Effector memory CD4-positive, alpha-beta T cell (primary cell): ENCODE measurements at regions not wholly inside any gene's neighbourhood (a gene's known extent, or its start where the extent isn't known, plus 50 kb on each side); places are given as distances from the start of the nearest gene placed in this dataset.

Experiments used
- DNase-seq, 3 donors: peaks; one replicate each; pipeline ENCODE4 v3.0.0-alpha.2; 2020
- H3K27ac ChIP-seq: 2 replicates; pipeline ENCODE4 v1.7.0; 2013; ENCODE audit warnings: mild to moderate bottlenecking, low read length, moderate library complexity; ENCODE audit not compliant: insufficient read depth, poor library complexity, severe bottlenecking
- H3K27me3 ChIP-seq: replicated peaks from 2 replicates; pipeline ENCODE4 v1.7.0; 2013; ENCODE audit warnings: mild to moderate bottlenecking, low read length; ENCODE audit not compliant: insufficient read depth, control insufficient read depth, poor library complexity, severe bottlenecking
- H3K36me3 ChIP-seq: 2 replicates; pipeline ENCODE4 v1.7.0; 2013; ENCODE audit warnings: mild to moderate bottlenecking, low read length, moderate library complexity; ENCODE audit not compliant: control insufficient read depth, insufficient read depth
- H3K4me1 ChIP-seq: 2 replicates; pipeline ENCODE4 v1.7.0; 2013; ENCODE audit warnings: low read length, mild to moderate bottlenecking; ENCODE audit not compliant: control insufficient read depth, insufficient read depth, poor library complexity, severe bottlenecking
- H3K4me3 ChIP-seq: 2 replicates; pipeline ENCODE4 v1.7.0; 2013; ENCODE audit warnings: low read length, low read depth, mild to moderate bottlenecking; ENCODE audit not compliant: insufficient read depth, poor library complexity, severe bottlenecking
- H3K9me3 ChIP-seq: 2 replicates; pipeline ENCODE4 v1.7.0; 2013; ENCODE audit warnings: mild to moderate bottlenecking, low read length, moderate library complexity; ENCODE audit not compliant: control insufficient read depth

GRCh38 chr16:80433623-80434022, 107.2 kb upstream of the DYNLRB2 start:
- Histone ChIP-seq H3K27ac (no peak overlapping the region), H3K36me3 (no peaks in the 10 kb centered on the region), H3K4me3 (no peak overlapping the region), H3K27me3 (no peaks in the 10 kb centered on the region), H3K4me1 (no peaks in the 10 kb centered on the region), H3K9me3 (no peaks in the 10 kb centered on the region)
- no peak for DNase-seq

- no peaks in the 10 kb centered on the region for H3K9me3 ChIP-seq
- H3K27ac ChIP-seq, result no peak overlapping the region
- DNase-seq, result no peak
- no peak overlapping the region for H3K4me3 ChIP-seq
- no peaks in the 10 kb centered on the region for H3K27me3 ChIP-seq
- no peaks in the 10 kb centered on the region for H3K36me3 ChIP-seq
- no peaks in the 10 kb centered on the region for H3K4me1 ChIP-seq
These were observed 113.0 kb upstream of the DYNLRB2 start for GRCh38 chr16:80427795-80428194.

- Histone ChIP-seq H3K9me3 (no peaks in the 10 kb centered on the region), H3K36me3 (no peaks in the 10 kb centered on the region), H3K4me3 (no peak overlapping the region), H3K27ac (no peak overlapping the region), H3K27me3 (no peaks in the 10 kb centered on the region), H3K4me1 (no peaks in the 10 kb centered on the region)
- DNase-seq, result no peak
These were observed 122.1 kb upstream of the DYNLRB2 start for GRCh38 chr16:80418517-80419355.

DNA sequence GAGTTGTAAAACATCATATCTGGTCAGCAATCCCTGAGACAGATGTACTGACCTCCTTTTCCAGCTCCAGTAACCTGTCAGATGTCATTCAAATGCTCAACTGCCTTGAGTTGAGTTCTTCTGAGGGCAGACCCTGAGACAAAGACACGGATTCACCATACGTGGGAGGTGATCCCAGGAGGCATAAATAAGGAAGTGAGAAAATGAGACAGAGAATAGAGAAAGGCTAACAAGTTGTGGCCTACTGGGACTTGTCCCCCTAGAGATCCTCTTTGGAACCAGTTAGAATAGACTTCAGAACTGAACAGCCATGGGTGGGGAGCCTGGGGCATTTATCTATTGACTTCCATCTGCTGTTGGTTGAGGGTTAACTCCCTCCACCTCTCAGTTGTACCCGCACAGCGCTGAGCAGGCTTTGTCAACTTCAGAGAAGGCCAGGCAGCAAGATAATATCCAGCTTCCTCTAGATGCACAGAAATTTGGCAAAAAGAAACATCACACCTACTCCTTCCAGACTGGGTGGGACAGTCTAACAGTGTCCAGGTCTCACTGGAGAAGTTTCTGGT, 123.0 kb upstream of the DYNLRB2 start:
- H3K36me3 ChIP-seq, result no peaks in the 10 kb centered on the region
- H3K27me3 ChIP-seq, result no peaks in the 10 kb centered on the region
- no peak overlapping the region for H3K4me3 ChIP-seq
- H3K27ac ChIP-seq, result no peak overlapping the region
- DNase-seq, result no peak
- H3K4me1 ChIP-seq, result no peaks in the 10 kb centered on the region
- no peaks in the 10 kb centered on the region for H3K9me3 ChIP-seq

DNA sequence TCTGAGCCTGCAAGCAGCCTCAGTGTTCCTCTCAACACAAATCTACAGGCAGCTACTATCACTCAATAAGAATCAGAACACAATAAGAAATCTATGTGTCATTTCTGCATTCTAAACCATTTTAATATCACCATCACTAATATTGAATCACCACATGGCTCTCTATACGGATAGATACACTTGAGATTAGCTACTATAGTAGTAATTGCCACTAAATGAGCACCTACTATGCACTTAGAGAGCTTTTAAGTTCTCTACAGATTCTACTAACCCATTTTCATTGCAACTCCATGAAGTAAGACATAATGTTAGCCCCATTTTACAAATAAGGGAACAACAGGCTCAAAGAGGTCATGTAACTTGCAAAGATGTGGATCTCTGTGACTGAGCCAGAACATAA, 132.8 kb upstream of the DYNLRB2 start:
- Histone ChIP-seq H3K9me3 (no peaks in the 10 kb centered on the region), H3K4me3 (no peak overlapping the region), H3K27me3 (no peaks in the 10 kb centered on the region), H3K36me3 (no peaks in the 10 kb centered on the region), H3K4me1 (no peaks in the 10 kb centered on the region), H3K27ac (no peak overlapping the region)
- no peak for DNase-seq

DNA sequence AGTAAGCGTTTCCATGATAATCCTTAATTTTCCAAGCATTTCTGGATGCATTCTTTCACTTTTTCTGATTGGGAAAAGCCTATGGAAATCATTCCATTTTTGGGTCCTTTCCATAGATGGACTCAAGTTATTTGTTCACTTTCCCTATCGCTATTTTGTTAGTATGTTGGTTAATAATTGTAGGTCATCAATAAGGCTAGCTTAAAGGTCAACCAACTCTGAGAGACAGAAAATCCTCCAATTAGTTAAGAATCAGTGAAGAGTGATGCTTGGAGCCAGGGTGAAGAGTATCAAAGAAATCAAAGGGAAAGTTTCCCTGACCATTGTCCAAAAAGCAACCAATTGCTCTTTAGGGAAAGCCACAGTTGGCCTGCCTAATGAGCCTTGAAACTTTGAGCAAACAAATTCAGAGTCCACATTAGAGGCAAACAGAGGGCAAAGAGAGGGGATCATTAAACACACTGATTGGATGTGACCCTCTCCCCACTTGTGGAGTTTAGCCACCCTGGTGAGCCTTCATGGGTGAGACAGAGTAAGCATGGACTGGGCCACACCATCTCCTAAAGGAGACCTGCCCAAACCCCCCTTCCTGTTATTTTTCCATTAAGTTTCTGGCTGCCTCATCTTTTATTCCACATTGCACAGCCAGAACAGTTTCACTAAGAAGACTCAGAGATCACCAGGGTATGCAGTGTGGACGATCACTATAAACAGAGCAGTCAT, 133.4 kb upstream of the DYNLRB2 start:
- H3K9me3 ChIP-seq, result no peaks in the 10 kb centered on the region
- no peak overlapping the region for H3K4me3 ChIP-seq
- no peaks in the 10 kb centered on the region for H3K36me3 ChIP-seq
- no peaks in the 10 kb centered on the region for H3K27me3 ChIP-seq
- no peaks in the 10 kb centered on the region for H3K4me1 ChIP-seq
- H3K27ac ChIP-seq, result no peak overlapping the region
- DNase-seq, result no peak

GRCh38 chr16:80404847-80405246, 135.9 kb upstream of the DYNLRB2 start:
- Histone ChIP-seq H3K36me3 (no peaks in the 10 kb centered on the region), H3K4me3 (no peak overlapping the region), H3K4me1 (no peaks in the 10 kb centered on the region), H3K27ac (no peak overlapping the region), H3K9me3 (no peaks in the 10 kb centered on the region), H3K27me3 (no peaks in the 10 kb centered on the region)
- DNase-seq, result no peak

DNA sequence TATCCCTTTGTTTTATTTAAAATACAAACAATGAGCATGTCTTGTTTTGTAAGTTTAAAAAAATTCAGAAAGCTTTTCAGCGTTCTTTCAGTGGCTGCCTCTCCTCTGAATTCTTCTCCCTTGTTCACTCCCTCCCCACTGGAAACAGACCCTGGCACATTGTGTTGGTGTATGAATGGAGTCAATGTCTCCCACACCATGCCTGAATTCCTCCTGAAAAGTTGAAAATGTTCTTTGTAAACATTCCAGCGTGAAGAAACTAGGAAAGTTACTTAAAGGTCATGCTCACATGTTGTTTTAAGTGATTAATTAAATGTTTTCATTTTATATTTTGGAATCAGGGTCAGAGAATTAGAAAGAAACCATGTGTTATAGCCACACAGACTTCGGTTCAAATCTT, 136.9 kb upstream of the DYNLRB2 start:
- no peak for DNase-seq
- Histone ChIP-seq H3K27me3 (no peaks in the 10 kb centered on the region), H3K9me3 (no peaks in the 10 kb centered on the region), H3K4me3 (no peak overlapping the region), H3K36me3 (no peaks in the 10 kb centered on the region), H3K4me1 (no peaks in the 10 kb centered on the region), H3K27ac (no peak overlapping the region)

- no peak for DNase-seq
- H3K27ac ChIP-seq, result no peak overlapping the region
- no peaks in the 10 kb centered on the region for H3K9me3 ChIP-seq
- no peak overlapping the region for H3K4me3 ChIP-seq
- no peaks in the 10 kb centered on the region for H3K4me1 ChIP-seq
- H3K27me3 ChIP-seq, result no peaks in the 10 kb centered on the region
- no peaks in the 10 kb centered on the region for H3K36me3 ChIP-seq
These were observed 149.8 kb upstream of the DYNLRB2 start for GRCh38 chr16:80390871-80391489.

DNA sequence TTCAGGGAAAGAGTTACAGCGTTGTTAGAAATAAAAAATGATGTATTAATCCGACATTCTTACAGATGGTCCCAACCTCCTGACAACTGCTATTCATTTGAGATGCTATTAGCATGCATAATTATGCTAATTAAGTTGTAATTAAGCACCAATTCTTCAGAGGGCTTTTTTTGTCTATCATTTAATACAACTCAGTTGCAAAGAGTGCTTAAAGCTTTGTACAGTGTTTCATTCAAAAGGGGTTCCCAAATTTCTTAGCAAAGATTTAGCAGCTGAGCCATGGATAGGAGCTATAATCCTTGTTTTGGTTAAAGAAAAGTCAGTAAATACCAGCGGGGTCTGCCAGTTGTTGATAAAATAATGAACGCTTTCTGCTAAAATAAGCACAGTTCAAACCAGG, 150.7 kb upstream of the DYNLRB2 start:
- Histone ChIP-seq H3K4me1 (no peaks in the 10 kb centered on the region), H3K4me3 (no peak overlapping the region), H3K27ac (no peak overlapping the region), H3K36me3 (no peaks in the 10 kb centered on the region), H3K9me3 (no peaks in the 10 kb centered on the region), H3K27me3 (no peaks in the 10 kb centered on the region)
- DNase-seq, result no peak
